GM13977 (cell line): ENCODE measurements at regions not wholly inside any gene's neighbourhood (a gene's known extent, or its start where the extent isn't known, plus 50 kb on each side); places are given as distances from the start of the nearest gene placed in this dataset.

ENCODE experiments used
- DNase-seq: peaks from one replicate; pipeline ENCODE4 v3.0.0; 2012; ENCODE audit warnings: low spot score
- in situ Hi-C: fragments of 300-500 bp; cut with MboI; formaldehyde crosslinking; loops from one replicate; pipeline ENCODE4 v1.12.0; 2022; ENCODE audit warnings: low sequenced_read_pairs, low pct_unique_long_range_greater_than_20kb, mixed read lengths, inconsistent platforms; ENCODE audit not compliant: unreplicated experiment
- TF ChIP-seq, protein P1 (sequence below): IDR thresholded peaks from 2 replicates; pipeline ENCODE4 v1.5.1; 2012; ENCODE audit warnings: mild to moderate bottlenecking, control low read depth; ENCODE audit not compliant: insufficient read depth; ENCODE audit errors: extremely low read depth, missing control alignments

DNA sequence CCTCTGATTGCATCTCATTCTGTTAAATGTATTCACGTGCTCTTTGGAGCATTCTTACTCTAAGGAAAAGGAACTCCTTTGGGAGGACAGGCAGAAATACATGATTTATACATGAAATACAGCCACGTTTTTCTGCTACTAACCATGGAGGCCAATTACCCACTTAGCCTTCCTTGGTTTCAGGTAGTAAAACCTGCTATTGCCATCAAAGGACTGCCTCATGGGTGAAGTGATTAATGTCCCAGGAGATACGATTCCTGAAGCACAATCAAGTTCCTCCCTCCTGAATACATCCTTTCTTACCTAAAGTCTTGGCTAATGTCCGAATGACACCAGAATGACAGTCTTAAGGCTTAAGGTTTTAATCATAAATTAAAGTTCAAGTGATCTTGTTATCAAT, 58.5 kb upstream of the PIK3CG start:
- in situ Hi-C loops: no loop called here
- DNase-seq: no peak
- TF ChIP-seq, protein P1, sequence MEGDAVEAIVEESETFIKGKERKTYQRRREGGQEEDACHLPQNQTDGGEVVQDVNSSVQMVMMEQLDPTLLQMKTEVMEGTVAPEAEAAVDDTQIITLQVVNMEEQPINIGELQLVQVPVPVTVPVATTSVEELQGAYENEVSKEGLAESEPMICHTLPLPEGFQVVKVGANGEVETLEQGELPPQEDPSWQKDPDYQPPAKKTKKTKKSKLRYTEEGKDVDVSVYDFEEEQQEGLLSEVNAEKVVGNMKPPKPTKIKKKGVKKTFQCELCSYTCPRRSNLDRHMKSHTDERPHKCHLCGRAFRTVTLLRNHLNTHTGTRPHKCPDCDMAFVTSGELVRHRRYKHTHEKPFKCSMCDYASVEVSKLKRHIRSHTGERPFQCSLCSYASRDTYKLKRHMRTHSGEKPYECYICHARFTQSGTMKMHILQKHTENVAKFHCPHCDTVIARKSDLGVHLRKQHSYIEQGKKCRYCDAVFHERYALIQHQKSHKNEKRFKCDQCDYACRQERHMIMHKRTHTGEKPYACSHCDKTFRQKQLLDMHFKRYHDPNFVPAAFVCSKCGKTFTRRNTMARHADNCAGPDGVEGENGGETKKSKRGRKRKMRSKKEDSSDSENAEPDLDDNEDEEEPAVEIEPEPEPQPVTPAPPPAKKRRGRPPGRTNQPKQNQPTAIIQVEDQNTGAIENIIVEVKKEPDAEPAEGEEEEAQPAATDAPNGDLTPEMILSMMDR: no peak

DNA sequence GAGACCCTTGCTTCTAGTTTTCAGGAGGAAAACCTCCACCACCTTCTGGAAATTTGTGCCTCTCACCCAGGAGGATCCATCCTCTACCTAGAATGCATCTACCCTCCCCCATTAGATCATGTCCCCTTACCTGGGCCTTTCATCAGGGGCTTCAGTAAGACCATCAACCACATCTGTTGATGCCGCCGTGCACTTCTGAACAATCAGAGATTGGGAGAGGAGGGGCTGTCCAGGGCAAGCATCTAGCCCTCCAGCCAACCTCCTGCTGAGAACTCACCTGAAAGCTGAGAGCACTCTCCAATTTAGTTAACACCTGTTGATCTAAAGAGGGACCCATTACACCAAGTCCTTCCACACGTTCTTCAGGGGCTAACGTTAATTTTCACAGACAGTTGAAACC, 57.6 kb upstream of the PIK3CG start:
- TF ChIP-seq, protein P1: no peak
- no peak for DNase-seq
- in situ Hi-C loops: no loop called here

DNA sequence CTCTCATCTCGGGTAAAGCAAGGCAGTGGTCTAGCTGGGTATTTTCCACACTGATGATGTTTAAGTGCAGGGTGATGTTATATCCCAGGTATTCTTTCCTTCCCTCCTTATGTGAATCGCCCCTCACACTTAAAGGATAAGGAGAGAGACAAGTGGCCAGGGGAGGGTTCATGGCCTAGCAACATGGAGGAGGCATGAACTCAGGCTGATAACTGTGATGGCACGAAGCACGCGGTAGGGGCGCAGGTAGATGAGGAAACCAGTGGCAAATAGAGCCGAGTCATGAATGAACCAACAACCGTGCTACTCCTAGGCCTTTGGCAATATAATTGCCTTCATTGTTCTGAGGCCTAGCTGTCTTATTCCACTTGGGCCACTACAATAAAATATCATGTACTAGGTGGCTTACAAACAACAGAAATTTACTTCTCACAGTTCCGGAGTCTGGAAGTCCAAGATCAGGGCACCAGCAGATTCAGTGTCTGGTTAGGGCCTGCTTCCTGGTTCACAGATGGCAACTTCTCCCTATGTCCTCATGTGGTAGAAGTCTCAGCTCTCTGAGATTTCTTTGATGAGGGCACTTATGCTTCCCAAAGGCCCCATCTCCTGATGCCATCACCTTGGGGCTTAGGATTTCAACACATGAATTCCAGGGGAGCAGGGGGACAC, 56.0 kb upstream of the PIK3CG start:
- in situ Hi-C loops: no loop called here
- no peak for DNase-seq
- TF ChIP-seq, protein P1: no peak

DNA sequence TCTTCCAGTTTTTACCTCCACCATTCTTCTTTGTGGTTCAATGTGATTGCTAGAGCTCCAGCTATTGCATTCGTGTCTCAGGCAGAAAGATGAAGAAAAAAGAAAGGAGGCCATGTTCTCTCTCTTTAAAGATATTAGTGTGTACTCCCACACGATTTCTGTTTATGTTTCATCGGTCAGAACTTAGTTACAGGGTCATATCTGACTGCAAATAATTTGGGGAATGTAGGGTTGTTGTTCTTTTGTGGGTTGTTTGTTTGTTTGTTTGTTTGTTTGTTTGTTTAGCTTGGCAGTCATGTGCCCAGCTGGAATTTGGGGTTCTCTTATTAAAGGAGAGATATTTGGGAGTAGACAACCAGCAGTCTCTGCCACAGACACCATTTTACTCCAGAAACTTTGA, 53.6 kb upstream of the PIK3CG start:
- TF ChIP-seq, protein P1: no peak
- in situ Hi-C loops: no loop called here
- no peak for DNase-seq

DNA sequence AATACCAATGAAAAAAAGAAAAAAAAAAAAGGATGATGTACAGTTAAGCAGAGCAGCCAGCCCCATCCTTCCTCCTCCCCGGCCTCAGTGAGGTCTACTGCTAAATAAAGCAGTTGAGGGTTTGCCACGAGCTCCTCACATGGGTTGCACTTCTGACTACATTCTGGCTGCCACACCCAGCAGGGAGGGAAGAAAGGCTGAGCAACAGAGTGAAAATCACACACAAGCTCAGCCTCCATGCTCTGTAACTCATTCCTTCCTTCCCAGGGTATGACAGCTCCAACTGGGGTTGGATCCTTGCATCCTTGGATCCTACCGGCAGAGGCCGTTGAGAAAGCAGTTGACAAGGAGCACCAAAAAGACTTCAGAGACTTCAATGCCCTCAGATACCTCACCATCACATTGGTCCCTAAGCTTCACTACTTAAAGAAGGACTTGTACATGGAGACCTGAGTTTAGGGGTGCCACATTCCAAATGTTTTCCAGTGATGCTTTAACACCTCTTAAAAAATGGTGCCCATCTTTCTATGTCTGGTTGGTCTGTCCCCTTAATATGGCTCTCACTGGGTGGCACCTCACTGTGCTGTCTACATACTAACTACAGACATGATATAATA, 52.9 kb upstream of the PIK3CG start:
- in situ Hi-C loops: no loop called here
- no peak for DNase-seq
- TF ChIP-seq, protein P1: no peak

DNA sequence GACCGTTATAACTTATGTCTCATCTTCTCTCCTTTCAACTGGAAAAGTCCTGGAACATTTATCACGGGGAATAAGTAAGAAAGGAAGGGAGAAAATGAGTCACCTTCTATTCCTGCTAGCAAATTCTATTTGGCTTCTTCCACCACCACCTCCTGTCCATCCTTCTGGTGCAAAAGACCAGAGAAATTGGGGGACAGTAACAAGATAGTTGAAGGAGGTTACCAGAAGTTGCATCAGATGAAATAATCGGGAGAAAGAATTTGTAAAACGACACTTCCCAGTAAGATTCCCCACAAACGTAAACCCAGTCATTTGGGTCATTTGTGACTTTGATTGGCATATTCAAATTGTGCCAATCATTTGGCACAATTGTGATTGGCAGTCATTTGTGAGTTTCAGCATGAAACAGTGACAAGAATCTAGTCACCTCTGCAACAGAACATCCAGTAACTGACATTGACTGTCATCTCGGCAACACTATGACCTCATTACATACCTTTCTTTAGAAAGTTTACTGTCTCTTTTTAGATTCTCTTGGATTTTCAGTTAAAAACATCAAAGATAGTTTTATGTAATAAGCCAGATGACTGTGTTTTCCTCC, 51.3 kb upstream of the PIK3CG start:
- no peak for DNase-seq
- in situ Hi-C loops: no loop called here
- TF ChIP-seq, protein P1: no peak
